Dendritic cell treated with granulocyte-macrophage colony-stimulating factor and Interleukin-4, amounts not matched to agents 40 ng/mL and 50 ng/mL, for 4 days (primary cell): ENCODE measurements at regions not wholly inside any gene's neighbourhood (a gene's known extent, or its start where the extent isn't known, plus 50 kb on each side); places are given as distances from the start of the nearest gene placed in this dataset.

Experiments used
- H3K27ac Mint-ChIP-seq: one replicate; pipeline ENCODE4 v1.8.0; 2022; ENCODE audit warnings: mild to moderate bottlenecking, mixed read lengths
- H3K27me3 Mint-ChIP-seq: one replicate; pipeline ENCODE4 v1.8.0; 2022; ENCODE audit warnings: mild to moderate bottlenecking, mixed read lengths
- H3K36me3 Mint-ChIP-seq: one replicate; pipeline ENCODE4 v1.8.0; 2022; ENCODE audit warnings: low read depth, mixed read lengths
- H3K4me1 Mint-ChIP-seq: one replicate; pipeline ENCODE4 v1.8.0; 2022; ENCODE audit warnings: low read depth, mixed read lengths
- H3K4me3 Mint-ChIP-seq: one replicate; pipeline ENCODE4 v1.8.0; 2022; ENCODE audit warnings: mild to moderate bottlenecking, moderate library complexity, mixed read lengths
- H3K9me3 Mint-ChIP-seq: one replicate; pipeline ENCODE4 v1.8.0; 2022; ENCODE audit warnings: mixed read lengths
- intact Hi-C: fragments of 100-400 bp; cut with micrococcal nuclease; formaldehyde crosslinking; loops from one replicate; pipeline ENCODE4 v1.15.0; 2022

DNA sequence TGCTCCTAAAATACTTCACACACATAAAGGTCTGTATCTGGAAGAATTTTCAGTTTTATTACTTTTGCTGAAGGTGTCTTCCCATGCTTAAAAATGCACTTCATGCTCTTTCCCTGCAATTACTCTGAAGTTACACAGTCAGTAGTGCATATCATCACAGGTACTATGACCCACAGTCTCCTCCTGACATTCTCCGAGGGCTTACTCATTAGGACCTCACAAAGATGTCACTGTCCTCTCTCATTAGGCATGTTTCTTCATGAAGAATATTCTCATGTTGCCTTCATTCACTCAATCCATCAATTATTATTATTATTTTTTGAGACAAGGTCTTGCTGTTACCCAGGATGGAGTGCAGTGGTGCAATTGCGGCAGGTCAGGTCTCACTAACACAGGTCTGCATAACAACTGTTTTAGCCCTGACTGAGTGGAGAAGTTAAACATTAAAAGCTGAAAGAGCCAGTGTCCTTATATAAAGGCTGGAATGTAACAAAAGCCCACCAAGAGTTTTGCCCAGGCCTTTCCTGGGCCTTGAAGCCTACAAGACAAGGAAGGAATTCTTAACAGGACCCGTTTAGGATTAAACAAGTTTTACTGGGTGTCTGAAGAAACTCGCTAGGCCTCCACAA is 119.5 kb upstream of the WSCD2 start:
- Mint-ChIP-seq H3K4me1 (no peaks in the 10 kb centered on the region), H3K27me3 (peaks cover 11% of the 10 kb centered on the region), H3K36me3 (no peaks in the 10 kb centered on the region), H3K9me3 (no peaks in the 10 kb centered on the region), H3K27ac (no peak overlapping the region), H3K4me3 (no peak overlapping the region)
- intact Hi-C loops = no loop called here

DNA sequence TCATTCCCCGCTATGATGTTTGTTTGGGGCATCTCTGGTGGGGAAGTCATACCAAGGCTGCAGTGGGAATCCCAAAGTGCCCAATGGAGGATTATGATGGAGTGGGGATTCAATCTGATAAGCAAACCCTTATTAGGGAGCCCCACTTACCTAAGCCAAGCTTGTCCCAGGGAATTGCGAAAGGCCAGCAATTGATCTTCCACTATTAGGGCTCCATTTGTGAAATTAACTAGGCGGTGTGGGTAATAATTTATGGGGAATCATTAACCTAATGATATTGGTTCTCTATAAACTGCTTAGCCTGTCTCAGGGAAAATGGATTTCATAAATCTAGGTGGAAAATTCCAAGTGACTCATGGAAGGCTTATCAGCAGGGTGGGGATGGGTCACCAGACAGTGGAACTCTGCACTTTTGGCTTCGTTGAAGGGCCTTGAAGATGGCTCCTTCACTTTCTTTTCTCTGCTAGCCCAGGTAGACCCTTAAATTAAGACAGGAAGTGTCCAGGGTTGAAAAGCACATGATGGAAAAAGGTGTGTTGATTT is 113.0 kb upstream of the WSCD2 start:
- intact Hi-C loops = no loop called here
- Mint-ChIP-seq H3K27me3 (peaks cover 13% of the 10 kb centered on the region), H3K4me1 (no peaks in the 10 kb centered on the region), H3K27ac (no peak overlapping the region), H3K9me3 (no peaks in the 10 kb centered on the region), H3K36me3 (no peaks in the 10 kb centered on the region), H3K4me3 (no peak overlapping the region)

DNA sequence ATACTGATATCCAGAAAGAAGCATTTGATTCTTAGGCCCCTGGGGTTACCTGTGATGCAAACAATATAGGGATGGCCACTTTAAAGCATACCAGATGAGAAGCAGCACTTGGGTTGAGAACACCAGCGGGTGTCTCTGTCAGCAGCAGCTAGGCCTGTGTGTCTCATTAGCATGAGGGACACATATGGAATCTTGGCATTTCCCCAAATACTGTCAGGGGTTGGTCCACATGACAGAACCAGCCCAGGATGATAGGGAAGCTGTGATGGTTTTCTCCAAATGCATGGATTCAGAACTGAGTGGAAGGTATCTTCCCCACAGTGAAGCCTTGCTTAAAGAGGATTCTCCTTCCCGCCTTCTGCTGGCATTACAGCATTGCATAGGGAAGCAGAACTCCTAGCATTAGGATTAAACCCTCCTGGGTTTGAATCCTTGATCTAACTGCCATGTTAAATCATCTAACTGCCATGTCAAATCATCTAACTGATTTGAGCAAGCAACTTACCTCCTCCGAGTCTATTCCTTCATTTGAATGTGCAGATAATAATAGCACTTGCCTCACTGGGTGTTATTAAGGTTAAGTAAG is 111.5 kb upstream of the WSCD2 start:
- H3K4me3 Mint-ChIP-seq = no peak overlapping the region
- no peaks in the 10 kb centered on the region for H3K9me3 Mint-ChIP-seq
- no peak overlapping the region for H3K27ac Mint-ChIP-seq
- no peaks in the 10 kb centered on the region for H3K36me3 Mint-ChIP-seq
- intact Hi-C loops = no loop called here
- H3K4me1 Mint-ChIP-seq = no peaks in the 10 kb centered on the region
- H3K27me3 Mint-ChIP-seq = peaks cover 11% of the 10 kb centered on the region

DNA sequence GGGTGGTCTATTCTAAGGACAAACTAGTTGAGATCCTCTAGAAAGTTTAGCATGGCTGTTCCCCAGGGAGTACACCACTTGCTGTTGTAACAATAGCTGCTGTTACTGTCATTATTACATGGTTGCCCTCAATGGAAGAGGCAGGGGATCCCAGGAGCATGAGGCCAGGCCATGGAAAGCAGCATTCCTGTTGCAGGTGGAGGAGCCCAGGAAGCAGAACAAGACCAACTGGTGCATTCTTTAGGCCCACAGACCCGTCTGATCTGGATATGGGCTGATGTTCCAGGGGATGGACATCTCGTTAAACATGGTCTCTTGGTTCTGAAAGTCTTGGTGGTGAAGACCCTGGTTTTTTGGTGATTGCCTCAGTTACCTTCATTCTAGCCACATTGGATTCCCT is 109.2 kb upstream of the WSCD2 start:
- H3K27ac Mint-ChIP-seq = no peak overlapping the region
- intact Hi-C loops = no loop called here
- no peaks in the 10 kb centered on the region for H3K9me3 Mint-ChIP-seq
- H3K36me3 Mint-ChIP-seq = no peaks in the 10 kb centered on the region
- H3K4me1 Mint-ChIP-seq = no peaks in the 10 kb centered on the region
- H3K27me3 Mint-ChIP-seq = peaks cover 6% of the 10 kb centered on the region
- no peak overlapping the region for H3K4me3 Mint-ChIP-seq

DNA sequence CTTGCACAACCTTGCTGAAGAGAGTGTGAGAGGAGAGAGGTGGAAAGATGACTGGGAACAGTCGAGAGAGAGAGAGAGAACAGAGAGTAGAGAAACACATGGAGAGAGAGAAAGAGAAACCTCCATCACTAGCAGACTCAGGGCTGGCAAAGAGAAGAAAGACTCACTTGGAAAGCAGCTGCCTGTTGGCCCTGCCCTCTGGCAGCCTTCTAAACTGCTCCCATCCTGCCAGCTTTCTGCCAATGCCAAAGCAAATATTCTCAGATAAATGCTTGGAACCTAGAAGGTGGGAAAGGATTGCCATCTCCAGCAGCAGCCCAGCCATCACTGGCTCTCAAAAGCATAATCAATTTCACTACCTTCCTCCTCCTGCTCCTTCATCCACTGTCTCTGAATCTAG is 107.9 kb upstream of the WSCD2 start:
- H3K27me3 Mint-ChIP-seq = peaks cover 6% of the 10 kb centered on the region
- H3K4me1 Mint-ChIP-seq = no peaks in the 10 kb centered on the region
- H3K9me3 Mint-ChIP-seq = no peaks in the 10 kb centered on the region
- no peaks in the 10 kb centered on the region for H3K36me3 Mint-ChIP-seq
- intact Hi-C loops = no loop called here
- no peak overlapping the region for H3K4me3 Mint-ChIP-seq
- H3K27ac Mint-ChIP-seq = no peak overlapping the region

DNA sequence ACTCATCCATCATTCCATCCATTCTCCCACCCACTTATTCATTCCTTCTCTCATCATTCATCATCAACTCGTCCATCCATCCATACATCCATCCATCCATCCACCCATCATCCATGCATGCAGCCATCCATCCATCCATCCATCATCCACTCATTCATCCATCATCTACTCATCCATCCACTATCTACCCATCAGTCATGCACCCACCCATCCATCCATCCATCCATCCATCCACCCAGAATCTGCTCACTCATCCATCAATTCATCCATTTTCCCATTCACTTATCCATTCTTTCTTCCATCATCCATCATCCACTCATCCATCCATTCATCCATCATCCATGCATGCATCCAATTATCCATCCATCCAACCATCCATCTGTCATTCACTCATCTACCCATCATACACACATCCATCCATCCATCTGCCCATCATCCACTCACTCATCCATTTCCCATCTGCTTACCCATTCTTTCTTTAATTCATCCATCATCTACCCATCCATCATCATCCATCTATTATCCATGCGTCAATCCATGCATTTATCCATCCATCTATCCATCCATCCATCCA is 107.1 kb upstream of the WSCD2 start:
- intact Hi-C loops = no loop called here
- H3K4me3 Mint-ChIP-seq = no peak overlapping the region
- H3K4me1 Mint-ChIP-seq = no peaks in the 10 kb centered on the region
- H3K27me3 Mint-ChIP-seq = peaks cover 3% of the 10 kb centered on the region
- no peaks in the 10 kb centered on the region for H3K36me3 Mint-ChIP-seq
- no peak overlapping the region for H3K27ac Mint-ChIP-seq
- H3K9me3 Mint-ChIP-seq = no peaks in the 10 kb centered on the region

DNA sequence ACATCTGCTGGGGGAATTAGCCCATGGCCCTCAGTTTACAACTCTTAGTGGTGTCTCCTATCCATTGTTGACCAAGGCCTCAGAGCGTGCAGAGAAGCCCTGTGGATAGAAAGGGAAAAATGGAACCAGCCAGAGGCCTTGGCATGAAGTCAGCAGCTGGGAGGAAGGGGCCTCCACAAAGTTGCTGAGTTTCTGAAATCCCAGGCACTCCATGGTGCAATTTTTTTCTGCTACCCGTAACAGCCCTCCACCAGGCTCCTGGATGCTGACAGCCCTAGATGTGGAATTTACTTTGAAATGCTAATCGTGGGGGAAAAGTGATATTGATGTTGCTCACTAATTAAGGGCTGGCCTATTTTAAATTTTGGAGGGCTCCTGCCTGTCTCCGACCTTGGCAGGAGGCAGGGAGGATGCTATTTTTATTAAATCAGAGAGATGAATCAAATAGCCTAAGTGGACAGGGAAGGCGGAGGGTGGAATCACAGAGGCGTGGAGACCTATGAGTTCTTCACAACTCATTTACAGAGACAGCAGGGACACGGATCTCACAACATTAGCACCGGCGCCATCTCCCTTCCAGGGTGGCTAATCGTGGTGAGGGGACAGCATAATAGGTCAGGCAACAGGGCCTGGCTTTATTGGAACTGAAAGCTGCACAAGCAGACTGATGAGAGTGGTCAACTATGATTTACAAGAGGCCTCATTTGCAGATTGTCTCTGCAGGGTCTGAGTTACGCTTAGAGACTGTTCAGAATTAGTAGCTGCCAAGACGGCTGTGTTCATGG is 99.8 kb upstream of the WSCD2 start:
- no peaks in the 10 kb centered on the region for H3K36me3 Mint-ChIP-seq
- H3K27ac Mint-ChIP-seq = no peak overlapping the region
- H3K4me1 Mint-ChIP-seq = no peaks in the 10 kb centered on the region
- H3K27me3 Mint-ChIP-seq = peaks cover 33% of the 10 kb centered on the region
- intact Hi-C loops = no loop called here
- H3K9me3 Mint-ChIP-seq = no peaks in the 10 kb centered on the region
- H3K4me3 Mint-ChIP-seq = no peak overlapping the region

DNA sequence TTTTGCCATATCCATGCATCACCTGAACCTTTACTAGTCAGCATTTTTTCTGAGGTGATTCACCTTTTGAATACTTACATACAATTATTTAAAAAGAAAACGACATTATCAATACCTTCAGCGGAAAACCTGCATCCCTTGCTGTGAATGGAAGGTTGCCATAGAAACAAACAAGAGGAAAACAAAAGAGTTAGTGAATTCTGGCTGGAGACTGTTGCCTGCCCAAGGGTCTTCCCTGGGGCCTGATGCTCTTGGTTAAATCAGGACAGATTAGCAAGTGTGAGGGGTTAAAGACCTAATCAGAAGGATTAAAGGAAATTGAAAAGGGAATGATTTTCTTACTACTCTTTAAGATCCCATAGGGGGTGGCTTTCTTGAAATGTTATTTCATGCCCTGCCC is 96.0 kb upstream of the WSCD2 start:
- Mint-ChIP-seq H3K4me1 (no peaks in the 10 kb centered on the region), H3K27me3 (peaks cover 38% of the 10 kb centered on the region), H3K9me3 (no peaks in the 10 kb centered on the region), H3K27ac (no peak overlapping the region), H3K36me3 (no peaks in the 10 kb centered on the region), H3K4me3 (no peak overlapping the region)
- intact Hi-C loops = no loop called here

DNA sequence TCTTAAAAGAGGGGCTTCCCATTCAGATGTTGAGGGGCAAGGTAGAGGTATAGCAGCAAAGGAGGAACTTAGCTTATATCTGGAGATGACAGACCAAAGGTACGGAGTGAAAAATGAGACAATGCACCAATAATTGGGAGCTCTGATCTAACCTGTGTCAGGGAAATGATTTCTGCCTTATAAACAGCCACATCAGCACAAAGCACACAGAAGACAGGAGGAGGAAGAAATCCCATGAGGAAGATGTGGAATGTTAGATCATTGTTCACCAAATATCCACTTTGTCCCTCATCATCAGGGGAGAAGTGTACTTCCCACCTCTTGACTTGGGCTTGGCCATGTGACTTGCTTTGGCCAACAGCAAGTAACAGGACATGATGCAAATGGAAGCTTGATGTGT is 93.7 kb upstream of the WSCD2 start:
- H3K27me3 Mint-ChIP-seq = peaks cover 33% of the 10 kb centered on the region
- intact Hi-C loops = no loop called here
- no peaks in the 10 kb centered on the region for H3K4me1 Mint-ChIP-seq
- H3K27ac Mint-ChIP-seq = no peak overlapping the region
- no peaks in the 10 kb centered on the region for H3K9me3 Mint-ChIP-seq
- H3K4me3 Mint-ChIP-seq = no peak overlapping the region
- H3K36me3 Mint-ChIP-seq = no peaks in the 10 kb centered on the region

DNA sequence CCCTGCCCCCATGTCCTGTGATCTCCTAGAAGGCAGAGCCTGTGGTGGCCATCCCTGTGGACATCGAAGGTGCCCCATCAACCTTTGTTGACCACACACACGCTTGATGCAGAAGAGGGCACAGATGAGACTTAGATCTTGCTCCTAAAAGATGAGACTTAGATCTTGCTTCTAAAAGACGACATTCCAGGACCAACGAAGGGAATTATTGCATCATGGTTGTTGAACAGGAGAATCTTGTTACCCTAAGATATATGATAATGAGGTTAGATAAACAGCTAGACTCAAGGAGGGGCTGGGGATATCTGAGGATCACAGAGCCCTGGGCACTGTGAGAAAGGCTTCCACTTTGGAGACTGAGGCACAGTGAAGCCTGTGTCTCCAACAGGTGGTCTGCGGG is 91.1 kb upstream of the WSCD2 start:
- no peaks in the 10 kb centered on the region for H3K4me1 Mint-ChIP-seq
- no peaks in the 10 kb centered on the region for H3K9me3 Mint-ChIP-seq
- no peak overlapping the region for H3K4me3 Mint-ChIP-seq
- peaks cover 30% of the 10 kb centered on the region for H3K27me3 Mint-ChIP-seq
- intact Hi-C loops = no loop called here
- H3K36me3 Mint-ChIP-seq = no peaks in the 10 kb centered on the region
- H3K27ac Mint-ChIP-seq = no peak overlapping the region

DNA sequence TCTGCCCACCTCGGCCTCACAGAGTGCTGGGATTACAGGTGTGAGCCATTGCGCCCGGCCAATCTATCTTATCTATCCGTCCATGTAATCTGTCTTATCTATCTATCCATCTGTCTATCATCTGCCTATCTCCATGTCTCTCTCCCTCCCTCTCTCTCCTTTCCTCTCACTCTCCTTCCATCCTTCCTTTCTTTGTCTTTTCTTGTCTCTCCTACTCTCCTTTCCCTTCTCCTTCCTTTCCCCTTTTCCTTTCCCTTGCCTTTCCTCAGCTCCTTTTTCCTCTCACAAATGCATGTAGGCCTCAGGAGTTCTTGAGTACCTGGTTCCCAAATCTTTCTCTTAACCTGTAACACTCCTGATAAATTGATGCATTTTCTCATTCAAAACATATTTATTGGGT is 89.3 kb upstream of the WSCD2 start:
- H3K4me1 Mint-ChIP-seq = no peaks in the 10 kb centered on the region
- H3K36me3 Mint-ChIP-seq = no peaks in the 10 kb centered on the region
- intact Hi-C loops = no loop called here
- H3K27me3 Mint-ChIP-seq = peaks cover 31% of the 10 kb centered on the region
- H3K9me3 Mint-ChIP-seq = no peaks in the 10 kb centered on the region
- no peak overlapping the region for H3K4me3 Mint-ChIP-seq
- no peak overlapping the region for H3K27ac Mint-ChIP-seq

DNA sequence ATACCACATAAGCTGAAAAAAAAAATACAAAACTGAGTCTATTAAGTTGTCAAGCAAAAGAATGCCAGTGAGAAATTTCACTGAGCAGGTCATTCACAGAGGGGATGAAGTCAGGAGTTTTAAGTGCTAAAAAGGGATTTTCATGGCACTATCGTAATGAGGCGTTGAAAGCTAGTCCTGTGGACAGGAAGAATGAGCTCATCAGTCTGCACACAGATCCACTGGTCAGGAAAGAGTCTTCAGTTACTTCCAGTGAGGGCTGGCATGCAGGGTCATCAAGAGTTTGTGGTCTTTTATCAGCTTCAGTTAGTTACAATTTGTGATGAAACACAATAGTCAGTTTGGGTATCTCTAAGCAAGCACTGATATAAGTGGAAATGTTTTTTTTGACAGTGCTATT is 88.1 kb upstream of the WSCD2 start:
- no peaks in the 10 kb centered on the region for H3K9me3 Mint-ChIP-seq
- no peaks in the 10 kb centered on the region for H3K4me1 Mint-ChIP-seq
- no peaks in the 10 kb centered on the region for H3K36me3 Mint-ChIP-seq
- H3K27me3 Mint-ChIP-seq = peaks cover 36% of the 10 kb centered on the region
- H3K27ac Mint-ChIP-seq = no peak overlapping the region
- H3K4me3 Mint-ChIP-seq = no peak overlapping the region
- intact Hi-C loops = no loop called here

DNA sequence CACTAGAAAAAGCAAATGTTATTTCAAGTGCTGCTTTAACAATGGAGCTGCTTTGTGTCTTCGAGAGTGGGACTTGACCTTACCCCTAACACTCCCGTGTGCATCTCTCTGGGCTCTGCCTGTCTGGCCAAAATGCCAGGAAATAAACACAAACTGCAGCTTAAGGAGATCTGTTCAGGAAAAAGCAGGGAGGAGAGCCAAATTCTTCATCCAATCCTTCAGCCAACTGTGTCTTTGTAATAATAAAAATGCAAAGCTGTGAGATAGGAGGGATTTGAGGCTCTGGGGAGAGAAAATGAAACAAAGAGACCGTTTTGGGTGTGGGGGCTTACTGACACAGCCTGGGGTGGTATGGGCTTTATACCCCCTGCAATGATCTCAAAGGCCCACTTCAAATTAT is 85.8 kb upstream of the WSCD2 start:
- Mint-ChIP-seq H3K4me3 (no peak overlapping the region), H3K27ac (no peak overlapping the region), H3K36me3 (no peaks in the 10 kb centered on the region), H3K4me1 (peaks cover 18% of the 10 kb centered on the region), H3K27me3 (peaks cover 40% of the 10 kb centered on the region), H3K9me3 (peaks cover 15% of the 10 kb centered on the region)
- intact Hi-C loops = no loop called here
